H1 (cell line): ENCODE measurements at regions not wholly inside any gene's neighbourhood (a gene's known extent, or its start where the extent isn't known, plus 50 kb on each side); places are given as distances from the start of the nearest gene placed in this dataset.

Experiments
- CBX5 ChIP-seq: fragments of 300-800, 300-1000 bp; sonication (generic); IDR thresholded peaks from 2 replicates; pipeline ENCODE4 v1.7.1; 2016; ENCODE audit warnings: antibody characterized with exemption, low read length, low read depth
- CREB1 ChIP-seq: IDR thresholded peaks from 2 replicates; pipeline ENCODE4 v1.6.1; 2012; ENCODE audit warnings: inconsistent platforms
- EP300 ChIP-seq, 2 experiments: IDR thresholded peaks; 1 replicate in 1 of 2; 2 replicates in 1 of 2; pipeline ENCODE4 v1.6.1; 2011 to 2012; ENCODE audit warnings: low read depth in 2 of 2, low read length in 2 of 2, mild to moderate bottlenecking in 2 of 2, borderline replicate concordance in 1 of 2, inconsistent platforms in 1 of 2, moderate library complexity in 1 of 2
- GABPA ChIP-seq: IDR thresholded peaks from 2 replicates; pipeline ENCODE4 v1.6.1; 2011; ENCODE audit warnings: mild to moderate bottlenecking, low read length, moderate library complexity, borderline replicate concordance; ENCODE audit not compliant: insufficient read depth
- TF ChIP-seq, protein P1 (sequence below), 3 experiments: IDR thresholded peaks; 1 replicate in 2 of 3; 2 replicates in 1 of 3; pipeline versions ENCODE4 v1.5.1 to v1.6.1; 2011; ENCODE audit warnings: low read length in 3 of 3, mild to moderate bottlenecking in 3 of 3, inconsistent platforms in 2 of 3, low read depth in 1 of 3, moderate library complexity in 1 of 3; ENCODE audit not compliant: insufficient read depth in 1 of 3; ENCODE audit errors: control extremely low read depth in 1 of 3

DNA sequence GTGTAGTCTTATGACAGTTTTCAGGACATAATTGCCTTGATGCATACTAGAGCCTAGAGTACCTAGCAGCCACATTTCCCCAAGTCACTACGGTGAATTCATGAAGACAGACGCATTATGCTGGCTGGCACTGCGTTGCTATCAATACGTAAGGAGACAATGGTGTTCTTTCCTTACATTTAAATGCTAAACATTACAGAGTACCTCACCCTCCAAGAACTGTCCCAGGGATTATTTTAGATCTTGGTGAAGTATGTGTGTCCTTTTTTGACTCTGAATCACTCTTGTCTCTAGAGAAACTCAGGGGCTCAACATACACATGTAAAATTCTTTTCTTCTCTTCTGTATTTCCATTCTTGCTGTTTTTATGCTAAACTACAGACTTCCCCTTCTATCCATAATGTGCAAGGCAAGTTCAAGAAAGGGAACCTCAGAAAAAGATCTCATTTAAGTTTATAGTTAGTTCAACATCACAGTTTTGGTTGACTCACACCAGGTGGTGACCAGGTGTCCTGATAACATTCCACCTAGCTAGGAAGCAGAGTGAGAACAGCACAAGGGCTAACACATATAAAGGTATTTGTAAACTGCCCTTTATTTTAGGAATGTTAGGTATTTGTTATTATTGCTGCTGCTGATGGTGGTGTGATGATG, 212.4 kb upstream of the HNRNPA3 start:
- TF ChIP-seq GABPA (no peak), EP300 (IDR thresholded peaks at IDR 0.05; ENCODE audit: borderline replicate concordance in 1 of 2, low read depth in 2 of 2, low read length in 2 of 2) (no peak), CBX5 (no peak), CREB1 (no peak)
- TF ChIP-seq, protein P1, sequence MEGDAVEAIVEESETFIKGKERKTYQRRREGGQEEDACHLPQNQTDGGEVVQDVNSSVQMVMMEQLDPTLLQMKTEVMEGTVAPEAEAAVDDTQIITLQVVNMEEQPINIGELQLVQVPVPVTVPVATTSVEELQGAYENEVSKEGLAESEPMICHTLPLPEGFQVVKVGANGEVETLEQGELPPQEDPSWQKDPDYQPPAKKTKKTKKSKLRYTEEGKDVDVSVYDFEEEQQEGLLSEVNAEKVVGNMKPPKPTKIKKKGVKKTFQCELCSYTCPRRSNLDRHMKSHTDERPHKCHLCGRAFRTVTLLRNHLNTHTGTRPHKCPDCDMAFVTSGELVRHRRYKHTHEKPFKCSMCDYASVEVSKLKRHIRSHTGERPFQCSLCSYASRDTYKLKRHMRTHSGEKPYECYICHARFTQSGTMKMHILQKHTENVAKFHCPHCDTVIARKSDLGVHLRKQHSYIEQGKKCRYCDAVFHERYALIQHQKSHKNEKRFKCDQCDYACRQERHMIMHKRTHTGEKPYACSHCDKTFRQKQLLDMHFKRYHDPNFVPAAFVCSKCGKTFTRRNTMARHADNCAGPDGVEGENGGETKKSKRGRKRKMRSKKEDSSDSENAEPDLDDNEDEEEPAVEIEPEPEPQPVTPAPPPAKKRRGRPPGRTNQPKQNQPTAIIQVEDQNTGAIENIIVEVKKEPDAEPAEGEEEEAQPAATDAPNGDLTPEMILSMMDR (IDR thresholded peaks at IDR 0.05; ENCODE audit: control extremely low read depth in 1 of 3, insufficient read depth in 1 of 3, low read depth in 1 of 3, low read length in 3 of 3) = no peak
